MM.1S (cell line): ENCODE measurements at regions not wholly inside any gene's neighbourhood (a gene's known extent, or its start where the extent isn't known, plus 50 kb on each side); places are given as distances from the start of the nearest gene placed in this dataset.

Source experiments
- DNase-seq: peaks from one replicate; pipeline ENCODE4 v3.0.0-alpha.2; 2015
- H2AFZ ChIP-seq: fragments of 300-600 bp; sonication (generic); 2 replicates; pipeline ENCODE4 v1.6.0; 2016; ENCODE audit warnings: antibody characterized with exemption, low read length
- H3F3A ChIP-seq: fragments of 300-600 bp; sonication (generic); 2 replicates; pipeline ENCODE4 v1.6.1; 2016; ENCODE audit warnings: mild to moderate bottlenecking, antibody characterized with exemption, low read length, moderate library complexity, mixed read lengths; ENCODE audit not compliant: insufficient read depth
- H3K27ac ChIP-seq: fragments of 300-600 bp; sonication (generic); 2 replicates; pipeline ENCODE4 v1.5.1; 2016; ENCODE audit warnings: mild to moderate bottlenecking, low read length
- H3K27me3 ChIP-seq: fragments of 300-600 bp; sonication (generic); replicated peaks from 2 replicates; pipeline ENCODE4 v1.6.0; 2016; ENCODE audit warnings: low read length; ENCODE audit not compliant: insufficient read depth
- H3K36me3 ChIP-seq: fragments of 300-600 bp; sonication (generic); replicated peaks from 2 replicates; pipeline ENCODE4 v1.6.1; 2016; ENCODE audit warnings: mild to moderate bottlenecking, low read length, mixed read lengths; ENCODE audit not compliant: insufficient read depth
- H3K4me1 ChIP-seq: fragments of 300-600 bp; sonication (generic); 2 replicates; pipeline ENCODE4 v1.6.1; 2016; ENCODE audit warnings: low read length, mixed read lengths
- H3K4me2 ChIP-seq: fragments of 300-600 bp; sonication (generic); 2 replicates; pipeline ENCODE4 v1.6.0; 2016; ENCODE audit warnings: low read depth, low read length
- H3K4me3 ChIP-seq: fragments of 300-600 bp; sonication (generic); 2 replicates; pipeline ENCODE4 v1.5.1; 2016; ENCODE audit warnings: low read length, mixed read lengths
- H3K79me2 ChIP-seq: fragments of 300-600 bp; sonication (generic); 2 replicates; pipeline ENCODE4 v1.6.1; 2016; ENCODE audit warnings: mixed run types, low read length, mixed read lengths
- H3K9ac ChIP-seq: fragments of 300-600 bp; sonication (generic); 2 replicates; pipeline ENCODE4 v1.6.1; 2016; ENCODE audit warnings: low read length, mixed read lengths
- H3K9me2 ChIP-seq: fragments of 300-600 bp; sonication (generic); replicated peaks from 2 replicates; pipeline ENCODE4 v1.6.1; 2016; ENCODE audit warnings: mild to moderate bottlenecking, low read length, mixed read lengths; ENCODE audit not compliant: insufficient read depth
- H3K9me3 ChIP-seq: fragments of 300-600 bp; sonication (generic); replicated peaks from 2 replicates; pipeline ENCODE4 v1.6.1; 2016; ENCODE audit warnings: mild to moderate bottlenecking, low read length, mixed read lengths; ENCODE audit not compliant: insufficient read depth
- H4K20me1 ChIP-seq: fragments of 300-600 bp; sonication (generic); 2 replicates; pipeline ENCODE4 v1.6.1; 2016; ENCODE audit warnings: mild to moderate bottlenecking, low read length, moderate library complexity, mixed read lengths; ENCODE audit not compliant: insufficient read depth
- EZH2 ChIP-seq: fragments of 300-600 bp; sonication (generic); optimal IDR thresholded peaks from 2 replicates; pipeline ENCODE3; 2017; ENCODE audit warnings: low read depth, mild to moderate bottlenecking, antibody characterized with exemption, low read length, mixed read lengths
- EZH2phosphoT487 ChIP-seq: fragments of 300-600 bp; sonication (generic); IDR thresholded peaks from 2 replicates; pipeline ENCODE4 v1.6.1; 2018; ENCODE audit warnings: antibody characterized with exemption, low read length
- TF ChIP-seq, protein P1 (sequence below): fragments of 300-600 bp; sonication (generic); IDR thresholded peaks from 2 replicates; pipeline ENCODE4 v1.5.1; 2016; ENCODE audit warnings: antibody characterized with exemption, low read length, mixed read lengths

DNA sequence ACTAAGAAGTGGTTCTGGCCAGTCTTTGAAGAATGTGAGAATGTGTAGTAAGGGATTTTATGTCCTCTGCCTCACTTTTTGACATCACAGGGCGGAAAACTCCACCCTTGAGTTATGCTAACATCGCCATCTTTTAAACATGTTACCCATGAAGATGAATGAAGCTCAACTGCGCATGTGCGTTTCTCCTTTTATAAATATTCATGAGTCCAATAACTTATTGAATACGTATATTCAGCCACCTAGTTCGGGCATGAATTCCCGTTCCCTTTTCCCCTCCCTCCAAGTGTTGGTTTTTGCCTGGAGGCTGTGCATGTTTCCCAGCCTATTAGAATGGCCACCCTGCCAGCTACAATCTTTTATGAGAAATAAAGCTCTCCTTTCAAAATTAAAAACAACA is 51.7 kb upstream of the STPG2 start:
- Histone ChIP-seq H3K27me3 (no peaks in the 10 kb centered on the region), H2AFZ (no peak overlapping the region), H3K9me3 (no peaks in the 10 kb centered on the region), H3K79me2 (no peaks in the 10 kb centered on the region), H3K9ac (no peak overlapping the region), H3K9me2 (no peaks in the 10 kb centered on the region), H3K4me1 (no peaks in the 10 kb centered on the region), H3K4me3 (no peak overlapping the region), H3K4me2 (no peak overlapping the region), H3F3A (no peaks in the 10 kb centered on the region), H4K20me1 (no peaks in the 10 kb centered on the region), H3K27ac (no peak overlapping the region), H3K36me3 (no peaks in the 10 kb centered on the region)
- TF ChIP-seq EZH2phosphoT487: no peak
- no peak for TF ChIP-seq EZH2
- TF ChIP-seq, protein P1, sequence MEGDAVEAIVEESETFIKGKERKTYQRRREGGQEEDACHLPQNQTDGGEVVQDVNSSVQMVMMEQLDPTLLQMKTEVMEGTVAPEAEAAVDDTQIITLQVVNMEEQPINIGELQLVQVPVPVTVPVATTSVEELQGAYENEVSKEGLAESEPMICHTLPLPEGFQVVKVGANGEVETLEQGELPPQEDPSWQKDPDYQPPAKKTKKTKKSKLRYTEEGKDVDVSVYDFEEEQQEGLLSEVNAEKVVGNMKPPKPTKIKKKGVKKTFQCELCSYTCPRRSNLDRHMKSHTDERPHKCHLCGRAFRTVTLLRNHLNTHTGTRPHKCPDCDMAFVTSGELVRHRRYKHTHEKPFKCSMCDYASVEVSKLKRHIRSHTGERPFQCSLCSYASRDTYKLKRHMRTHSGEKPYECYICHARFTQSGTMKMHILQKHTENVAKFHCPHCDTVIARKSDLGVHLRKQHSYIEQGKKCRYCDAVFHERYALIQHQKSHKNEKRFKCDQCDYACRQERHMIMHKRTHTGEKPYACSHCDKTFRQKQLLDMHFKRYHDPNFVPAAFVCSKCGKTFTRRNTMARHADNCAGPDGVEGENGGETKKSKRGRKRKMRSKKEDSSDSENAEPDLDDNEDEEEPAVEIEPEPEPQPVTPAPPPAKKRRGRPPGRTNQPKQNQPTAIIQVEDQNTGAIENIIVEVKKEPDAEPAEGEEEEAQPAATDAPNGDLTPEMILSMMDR: no peak
- DNase-seq: no peak

DNA sequence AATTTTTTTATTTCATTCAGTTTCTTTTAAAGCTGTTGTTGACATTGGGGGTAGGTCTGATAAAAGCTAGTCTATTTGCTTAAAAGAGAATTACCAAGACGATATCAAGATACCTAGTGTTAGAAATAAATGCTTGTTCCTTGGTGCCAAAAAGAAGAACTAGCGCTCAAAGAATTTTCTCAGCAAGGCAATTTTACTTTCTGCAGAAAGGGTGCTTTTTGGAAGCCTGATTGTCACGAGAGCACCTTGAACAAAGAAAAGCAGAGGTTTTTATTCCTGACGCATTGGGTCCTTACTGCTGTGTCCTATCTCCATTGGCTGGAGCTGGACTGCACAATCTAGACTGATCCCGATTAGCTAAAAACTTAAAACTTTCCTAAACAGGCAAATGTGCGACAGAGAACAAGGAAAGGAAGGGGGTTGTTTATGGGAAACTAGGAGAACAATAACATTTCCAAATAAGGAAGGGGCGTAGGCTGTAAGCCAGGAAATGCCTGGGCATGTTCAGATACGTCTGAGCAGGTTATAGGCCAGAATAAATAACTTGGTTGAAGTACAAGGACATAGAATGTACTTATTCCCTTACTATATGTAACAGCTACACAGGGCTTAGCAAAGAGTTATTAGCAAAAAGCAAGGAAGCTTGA is 50.3 kb upstream of the STPG2 start:
- Histone ChIP-seq H3K27me3 (no peaks in the 10 kb centered on the region), H3K36me3 (no peaks in the 10 kb centered on the region), H3F3A (no peaks in the 10 kb centered on the region), H3K9me3 (no peaks in the 10 kb centered on the region), H3K27ac (no peak overlapping the region), H3K4me2 (no peak overlapping the region), H4K20me1 (no peaks in the 10 kb centered on the region), H3K9me2 (no peaks in the 10 kb centered on the region), H3K9ac (no peak overlapping the region), H2AFZ (no peak overlapping the region), H3K79me2 (no peaks in the 10 kb centered on the region), H3K4me3 (no peak overlapping the region), H3K4me1 (no peaks in the 10 kb centered on the region)
- TF ChIP-seq EZH2phosphoT487 (no peak), EZH2 (no peak)
- TF ChIP-seq, protein P1: no peak
- no peak for DNase-seq
